ENCODE measurements at regions not wholly inside any gene's neighbourhood (a gene's known extent, or its start where the extent isn't known, plus 50 kb on each side); places are given as distances from the start of the nearest gene placed in this dataset.
A peak's percentile ranks its signal among the peaks of the same experiment; 100 is the strongest.

DNA sequence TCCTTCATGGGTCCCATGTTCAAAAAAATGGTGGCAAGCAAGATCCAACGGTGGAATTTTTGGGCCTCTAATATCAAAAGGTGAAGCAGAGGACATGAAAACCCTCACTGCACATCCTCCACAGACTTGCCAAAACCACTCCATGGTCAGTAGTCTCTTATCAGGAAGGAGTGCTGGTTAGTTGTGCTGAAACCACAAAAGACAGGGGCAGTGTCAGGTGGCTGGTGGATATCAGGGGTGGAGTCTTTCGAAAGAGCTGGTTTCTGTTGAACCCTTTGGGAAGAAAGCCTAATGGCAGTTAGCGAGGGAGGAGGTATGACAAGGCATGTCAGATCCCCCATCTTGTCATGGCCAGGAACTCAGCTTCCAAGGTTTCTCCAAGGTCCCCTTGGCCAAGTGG is 395.9 kb upstream of the CAMK1G start:
- CTCF ChIA-PET = interaction anchor here (0.6 kb wide), 1 partner anchor 144 kb away, joined by 3 read pairs; no protein-coding TSS in a partner anchor
- TF ChIP-seq ZNF544 (tag by site-specific recombination; IDR thresholded peaks at IDR 0.05) = no peak
- TF ChIP-seq ZNF747 (tag by site-specific recombination; IDR thresholded peaks at IDR 0.05) = no peak
- TF ChIP-seq ZNF23 (tag by site-specific recombination; IDR thresholded peaks at IDR 0.05; ENCODE audit: borderline replicate concordance) = no peak
- no peak for TF ChIP-seq SP7 (tag by site-specific recombination; IDR thresholded peaks at IDR 0.05)
- no peak for TF ChIP-seq ZNF837 (tag by site-specific recombination; IDR thresholded peaks at IDR 0.05)
- no peak overlapping the region for H3K27ac ChIP-seq (ENCODE audit: extremely low read depth, low read depth, low read length)
- H3K36me3 ChIP-seq (ENCODE audit: control insufficient read depth in 2 of 2, insufficient read depth in 1 of 2, low read length in 2 of 2) = no peaks in the 10 kb centered on the region
- no peaks in the 10 kb centered on the region for H3K4me1 ChIP-seq (ENCODE audit: control insufficient read depth, insufficient read depth, low read length)
- no peaks in the 10 kb centered on the region for H3K9me3 ChIP-seq (ENCODE audit: control insufficient read depth, insufficient read depth, low read depth, low read length)
- H3K4me3 ChIP-seq (ENCODE audit: low read depth, low read length) = no peak overlapping the region
- POLR2A ChIA-PET = no interaction called here

DNA sequence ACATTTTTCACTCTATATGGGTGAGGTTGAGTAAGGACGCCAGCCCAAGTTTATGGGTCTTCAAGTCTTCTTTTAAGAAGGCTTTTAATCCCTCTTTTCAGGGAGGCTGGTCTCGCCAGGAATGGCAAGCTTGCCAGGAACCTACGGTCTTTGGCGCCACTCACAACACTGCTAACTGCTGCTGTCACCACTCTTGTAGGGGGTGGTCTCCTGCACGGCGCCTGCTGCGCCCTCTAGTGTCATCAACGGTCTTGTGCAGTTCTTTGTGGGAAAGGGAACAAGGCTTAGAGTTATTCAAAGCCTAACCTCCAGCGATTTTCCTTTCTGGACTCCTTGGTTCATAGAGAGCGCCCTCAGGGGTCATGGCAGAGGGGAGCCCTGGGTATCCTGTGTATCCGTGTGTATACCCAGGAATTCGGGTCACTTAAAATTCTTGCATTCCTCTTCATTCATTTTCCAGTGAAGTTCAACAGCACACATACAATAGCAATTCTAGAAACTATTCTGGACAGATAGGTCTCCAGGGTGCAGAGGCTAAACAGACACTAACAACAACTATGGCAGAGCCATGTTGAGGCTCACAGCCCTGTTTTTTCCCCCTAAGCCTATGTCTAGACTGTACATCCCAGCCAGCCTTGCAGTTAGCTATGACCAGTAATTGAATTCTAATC is 392.8 kb upstream of the CAMK1G start:
- CTCF ChIA-PET = interaction anchor here (0.5 to 4.0 kb wide), 20 partner anchors 11 to 1305 kb away, joined by 3 to 29 read pairs (median 3); no protein-coding TSS in a partner anchor

DNA sequence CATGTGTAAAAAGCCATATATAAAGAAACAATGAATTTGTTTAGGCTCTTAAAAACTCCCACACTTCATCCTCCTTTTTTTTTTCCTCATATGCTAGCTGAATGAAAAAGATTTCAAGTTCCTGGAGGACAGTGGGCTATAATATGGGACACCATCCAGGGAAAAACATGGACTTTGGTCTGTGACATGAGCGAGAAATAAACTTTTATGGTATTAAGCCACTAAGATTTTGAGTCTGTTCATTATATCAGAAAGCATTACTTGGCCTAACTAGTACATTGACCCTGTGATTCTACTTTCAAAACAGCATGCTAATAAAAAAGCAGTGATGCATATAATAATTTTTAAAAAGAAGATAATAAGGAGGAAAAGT is 392.3 kb upstream of the CAMK1G start:
- H3K27ac ChIP-seq (ENCODE audit: extremely low read depth, low read depth, low read length) = no peak overlapping the region
- H3K36me3 ChIP-seq (ENCODE audit: control insufficient read depth in 2 of 2, insufficient read depth in 1 of 2, low read length in 2 of 2) = no peaks in the 10 kb centered on the region
- no peaks in the 10 kb centered on the region for H3K4me1 ChIP-seq (ENCODE audit: control insufficient read depth, insufficient read depth, low read length)
- ChIA-PET POLR2A (no interaction called here), CTCF (interaction anchor here (0.5 to 4.0 kb wide), 11 partner anchors 11 to 1306 kb away, joined by 3 to 29 read pairs (median 3); no protein-coding TSS in a partner anchor)
- no peaks in the 10 kb centered on the region for H3K9me3 ChIP-seq (ENCODE audit: control insufficient read depth, insufficient read depth, low read depth, low read length)
- no peak overlapping the region for H3K4me3 ChIP-seq (ENCODE audit: low read depth, low read length)
- no peak for TF ChIP-seq ZNF501 (tag by site-specific recombination; IDR thresholded peaks at IDR 0.05)
- TF ChIP-seq ZNF571 (tag by site-specific recombination; IDR thresholded peaks at IDR 0.05) = no peak
- TF ChIP-seq ZNF561 (tag by site-specific recombination; IDR thresholded peaks at IDR 0.05; ENCODE audit: borderline replicate concordance) = no peak
- TF ChIP-seq SP3 (tag by site-specific recombination; IDR thresholded peaks at IDR 0.05) = no peak
- TF ChIP-seq BCL11B (tag by site-specific recombination; IDR thresholded peaks at IDR 0.05; ENCODE audit: low read depth) = no peak
- TF ChIP-seq SALL2 (tag by site-specific recombination; IDR thresholded peaks at IDR 0.05; ENCODE audit: borderline replicate concordance) = no peak
- TF ChIP-seq ZNF555 (tag by site-specific recombination; conservative IDR thresholded peaks at IDR 0.05) = no peak
- no peak for TF ChIP-seq ZNF843 (tag by site-specific recombination; IDR thresholded peaks at IDR 0.05)
- no peak for TF ChIP-seq ZNF302 (tag by site-specific recombination; IDR thresholded peaks at IDR 0.05; ENCODE audit: low read depth)
- TF ChIP-seq PBX3 (CRISPR knock-in tag; IDR thresholded peaks at IDR 0.05) = no peak
- no peak for TF ChIP-seq ZNF521 (tag by site-specific recombination; IDR thresholded peaks at IDR 0.05)
- no peak for TF ChIP-seq ZNF18 (tag by site-specific recombination; IDR thresholded peaks at IDR 0.05)
- no peak for TF ChIP-seq ZNF645 (tag by site-specific recombination; IDR thresholded peaks at IDR 0.05)

More for the DNA sequence above, 392.8 kb upstream of the CAMK1G start:
- POLR2A ChIA-PET = interaction anchor here (0.6 kb wide), 1 partner anchor 477 kb away, joined by 3 read pairs; no protein-coding TSS in a partner anchor
- no peak overlapping the region for H3K27ac ChIP-seq (ENCODE audit: extremely low read depth, low read depth, low read length)
- no peaks in the 10 kb centered on the region for H3K36me3 ChIP-seq (ENCODE audit: control insufficient read depth in 2 of 2, insufficient read depth in 1 of 2, low read length in 2 of 2)
- no peaks in the 10 kb centered on the region for H3K9me3 ChIP-seq (ENCODE audit: control insufficient read depth, insufficient read depth, low read depth, low read length)
- TF ChIP-seq ZNF302 (tag by site-specific recombination; IDR thresholded peaks at IDR 0.05; ENCODE audit: low read depth) (no peak), ZNF19 (tag by site-specific recombination; IDR thresholded peaks at IDR 0.05; ENCODE audit: low read depth) (no peak), ZNF341 (tag by site-specific recombination; IDR thresholded peaks at IDR 0.05; ENCODE audit: low read depth) (peak; percentile 59), ZNF654 (tag by site-specific recombination; IDR thresholded peaks at IDR 0.05; ENCODE audit: low read depth) (peak; percentile 58), GLIS1 (tag by site-specific recombination; IDR thresholded peaks at IDR 0.05) (peak; percentile 67), ZNF335 (tag by site-specific recombination; conservative IDR thresholded peaks at IDR 0.05) (peak; percentile 23; the same call in 1 of the 2 replicates), ZNF660 (tag by site-specific recombination; IDR thresholded peaks at IDR 0.05) (peak; percentile 58), TRIM28 (IDR thresholded peaks at IDR 0.05; ENCODE audit: borderline replicate concordance, low read length) (0 out of 2 replicates have a peak, but pooled peaks have one; percentile 42), ZNF184 (tag by site-specific recombination; IDR thresholded peaks at IDR 0.05) (peak; percentile 31; the same call in 1 of the 2 replicates), ZNF2 (tag by site-specific recombination; IDR thresholded peaks at IDR 0.05) (peak; percentile 80), GLIS2 (tag by site-specific recombination; IDR thresholded peaks at IDR 0.05) (peak; percentile 81), ZNF16 (tag by site-specific recombination; IDR thresholded peaks at IDR 0.05; ENCODE audit: low read depth) (no peak), CTCF (tag by site-specific recombination; IDR thresholded peaks at IDR 0.05) (peak; percentile 64; the same call in 1 of the 2 replicates)
- H3K4me1 ChIP-seq (ENCODE audit: control insufficient read depth, insufficient read depth, low read length) = no peaks in the 10 kb centered on the region
- H3K4me3 ChIP-seq (ENCODE audit: low read depth, low read length) = no peak overlapping the region
